ENCODE measurements at regions not wholly inside any gene's neighbourhood (a gene's known extent, or its start where the extent isn't known, plus 50 kb on each side); places are given as distances from the start of the nearest gene placed in this dataset.

DNA sequence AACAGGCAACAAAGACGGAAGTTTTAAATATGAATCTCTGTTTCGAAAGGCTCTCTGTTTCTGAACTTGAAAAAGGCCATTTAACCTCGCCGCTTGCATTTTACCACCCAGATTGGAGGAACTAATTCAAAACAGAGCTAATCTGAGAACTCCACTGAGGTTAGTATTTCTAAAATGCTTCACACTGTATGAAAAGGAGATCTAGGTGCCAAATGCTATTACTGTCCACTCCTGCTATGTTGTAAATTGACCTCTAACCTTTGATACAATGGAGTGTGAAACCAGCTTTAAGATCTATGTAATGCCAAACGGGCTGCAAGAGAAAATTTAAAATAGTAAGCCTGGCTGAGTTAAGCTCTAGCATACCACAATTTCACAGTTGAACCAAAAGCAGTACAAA is 364.5 kb downstream of the IRS1 start:
- no peak for DNase-seq (ENCODE audit: unreplicated experiment)
- Mint-ChIP-seq H3K9me3 (ENCODE audit: unreplicated experiment) (no peaks in the 10 kb centered on the region), H3K4me1 (ENCODE audit: insufficient read depth, unreplicated experiment) (peaks cover 12% of the 10 kb centered on the region), H3K36me3 (ENCODE audit: insufficient read depth, unreplicated experiment) (no peaks in the 10 kb centered on the region), H3K27me3 (ENCODE audit: insufficient read depth, unreplicated experiment) (no peaks in the 10 kb centered on the region), H3K4me3 (ENCODE audit: unreplicated experiment) (no peak overlapping the region), H3K27ac (ENCODE audit: low read depth, unreplicated experiment) (no peak overlapping the region)
- no TSS peak for BruUV-seq (replicated peaks)
- intact Hi-C loops (cut with micrococcal nuclease) = no loop called here
- POLR2A ChIA-PET = interaction anchor here (0.5 to 0.9 kb wide), 2 partner anchors 9 to 256 kb away, joined by 3 read pairs; no protein-coding TSS in a partner anchor
- CTCF ChIA-PET = interaction anchor here (0.7 kb wide), 1 partner anchor 66 kb away, joined by 3 read pairs; no protein-coding TSS in a partner anchor
- TF ChIP-seq, protein P1, sequence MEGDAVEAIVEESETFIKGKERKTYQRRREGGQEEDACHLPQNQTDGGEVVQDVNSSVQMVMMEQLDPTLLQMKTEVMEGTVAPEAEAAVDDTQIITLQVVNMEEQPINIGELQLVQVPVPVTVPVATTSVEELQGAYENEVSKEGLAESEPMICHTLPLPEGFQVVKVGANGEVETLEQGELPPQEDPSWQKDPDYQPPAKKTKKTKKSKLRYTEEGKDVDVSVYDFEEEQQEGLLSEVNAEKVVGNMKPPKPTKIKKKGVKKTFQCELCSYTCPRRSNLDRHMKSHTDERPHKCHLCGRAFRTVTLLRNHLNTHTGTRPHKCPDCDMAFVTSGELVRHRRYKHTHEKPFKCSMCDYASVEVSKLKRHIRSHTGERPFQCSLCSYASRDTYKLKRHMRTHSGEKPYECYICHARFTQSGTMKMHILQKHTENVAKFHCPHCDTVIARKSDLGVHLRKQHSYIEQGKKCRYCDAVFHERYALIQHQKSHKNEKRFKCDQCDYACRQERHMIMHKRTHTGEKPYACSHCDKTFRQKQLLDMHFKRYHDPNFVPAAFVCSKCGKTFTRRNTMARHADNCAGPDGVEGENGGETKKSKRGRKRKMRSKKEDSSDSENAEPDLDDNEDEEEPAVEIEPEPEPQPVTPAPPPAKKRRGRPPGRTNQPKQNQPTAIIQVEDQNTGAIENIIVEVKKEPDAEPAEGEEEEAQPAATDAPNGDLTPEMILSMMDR (IDR thresholded peaks at IDR 0.05; ENCODE audit: unreplicated experiment) = no peak

DNA sequence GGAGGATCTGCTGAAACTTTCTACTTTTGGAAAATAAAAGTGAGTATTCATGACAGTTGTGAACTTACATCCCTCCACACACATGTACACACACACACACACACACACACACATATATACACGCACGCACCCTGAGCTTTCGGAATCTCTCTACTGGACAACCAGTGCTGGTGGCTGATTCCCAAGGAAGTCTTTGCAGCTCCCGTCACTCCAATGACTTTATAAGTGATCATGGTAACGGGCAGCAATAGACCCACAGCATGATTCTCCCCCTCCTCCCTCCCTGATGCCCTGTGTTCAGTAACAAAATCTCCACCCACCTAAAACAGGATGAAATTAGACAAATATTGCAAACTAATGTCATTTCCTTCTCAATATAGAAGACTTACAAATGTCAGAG is 364.9 kb downstream of the IRS1 start:
- H3K9me3 Mint-ChIP-seq (ENCODE audit: unreplicated experiment) = no peaks in the 10 kb centered on the region
- H3K4me3 Mint-ChIP-seq (ENCODE audit: unreplicated experiment) = no peak overlapping the region
- no peaks in the 10 kb centered on the region for H3K36me3 Mint-ChIP-seq (ENCODE audit: insufficient read depth, unreplicated experiment)
- ChIA-PET POLR2A (interaction anchor here (0.9 to 1.0 kb wide), 2 partner anchors 10 to 13 kb away, joined by 3 read pairs; no protein-coding TSS in a partner anchor), CTCF (no interaction called here)
- H3K27ac Mint-ChIP-seq (ENCODE audit: low read depth, unreplicated experiment) = no peak overlapping the region
- intact Hi-C loops (cut with micrococcal nuclease) = no loop called here
- no TSS peak for BruUV-seq (replicated peaks)
- peaks cover 12% of the 10 kb centered on the region for H3K4me1 Mint-ChIP-seq (ENCODE audit: insufficient read depth, unreplicated experiment)
- no peaks in the 10 kb centered on the region for H3K27me3 Mint-ChIP-seq (ENCODE audit: insufficient read depth, unreplicated experiment)
- DNase-seq (ENCODE audit: unreplicated experiment) = no peak
- TF ChIP-seq, protein P1 (IDR thresholded peaks at IDR 0.05; ENCODE audit: unreplicated experiment) = no peak

DNA sequence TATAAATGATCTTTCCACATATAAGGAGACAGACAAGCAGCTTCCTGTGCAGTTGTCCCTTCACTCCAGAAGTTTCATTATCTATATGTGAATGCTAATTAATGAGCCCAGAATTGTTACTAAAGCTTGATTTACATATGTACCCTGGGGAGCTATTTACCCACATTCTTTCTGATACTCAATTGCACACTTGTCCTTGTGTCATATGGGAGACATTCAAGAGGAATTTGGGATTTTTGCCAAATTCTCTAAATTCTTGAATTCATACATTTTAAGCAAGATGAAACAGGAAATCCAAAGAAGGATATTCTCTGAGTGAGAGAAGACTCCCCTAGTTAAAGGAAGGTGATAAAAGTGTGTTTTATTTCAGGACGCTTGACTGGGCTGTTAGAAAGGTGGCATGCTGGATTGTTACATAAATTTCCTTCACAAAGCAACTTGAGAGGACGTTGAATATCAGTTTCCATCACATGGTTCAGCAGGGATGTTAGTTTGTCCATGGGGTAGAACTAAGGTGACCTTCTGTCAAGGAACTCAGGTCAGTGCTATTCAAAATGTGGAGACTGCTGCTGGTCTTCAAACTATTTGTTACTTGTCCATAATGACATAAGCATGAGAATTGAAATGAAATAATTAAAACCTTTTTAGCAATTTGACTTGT is 368.2 kb downstream of the IRS1 start:
- BruUV-seq (replicated peaks) = no TSS peak
- TF ChIP-seq, protein P1 (IDR thresholded peaks at IDR 0.05; ENCODE audit: unreplicated experiment) = no peak
- CTCF ChIA-PET = no interaction called here
- H3K4me3 Mint-ChIP-seq (ENCODE audit: unreplicated experiment) = no peak overlapping the region
- intact Hi-C loops (cut with micrococcal nuclease) = no loop called here
- POLR2A ChIA-PET = no interaction called here
- no peaks in the 10 kb centered on the region for H3K36me3 Mint-ChIP-seq (ENCODE audit: insufficient read depth, unreplicated experiment)
- no peak overlapping the region for H3K27ac Mint-ChIP-seq (ENCODE audit: low read depth, unreplicated experiment)
- H3K9me3 Mint-ChIP-seq (ENCODE audit: unreplicated experiment) = no peaks in the 10 kb centered on the region
- DNase-seq (ENCODE audit: unreplicated experiment) = no peak
- H3K27me3 Mint-ChIP-seq (ENCODE audit: insufficient read depth, unreplicated experiment) = no peaks in the 10 kb centered on the region
- peaks cover 19% of the 10 kb centered on the region for H3K4me1 Mint-ChIP-seq (ENCODE audit: insufficient read depth, unreplicated experiment)

DNA sequence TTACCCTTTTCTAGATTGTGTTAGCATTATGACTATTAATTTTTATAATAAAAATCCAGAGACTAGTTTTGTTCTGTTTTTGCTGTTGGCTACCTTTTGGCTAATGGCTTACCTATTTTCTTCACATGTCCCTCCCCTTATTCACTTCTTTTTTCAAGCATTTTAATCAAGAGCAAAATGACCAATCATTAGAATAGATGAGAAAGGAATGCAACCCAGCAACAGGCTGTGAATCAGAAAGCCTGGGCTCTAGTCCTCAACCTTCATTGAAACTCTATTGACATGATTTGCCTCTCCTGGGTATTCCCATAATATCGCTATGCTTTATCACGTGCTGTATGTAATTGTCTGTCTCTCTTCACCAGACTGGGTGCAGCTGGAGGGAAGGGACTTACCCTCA is 370.1 kb downstream of the IRS1 start:
- ChIA-PET CTCF (no interaction called here), POLR2A (no interaction called here)
- TF ChIP-seq, protein P1 (IDR thresholded peaks at IDR 0.05; ENCODE audit: unreplicated experiment) = no peak
- intact Hi-C loops (cut with micrococcal nuclease) = loop anchor here (5.0 to 10.0 kb wide), 3 partner anchors 245 to 535 kb away; no protein-coding TSS in a partner anchor
- Mint-ChIP-seq H3K27ac (ENCODE audit: low read depth, unreplicated experiment) (no peak overlapping the region), H3K4me3 (ENCODE audit: unreplicated experiment) (no peak overlapping the region), H3K4me1 (ENCODE audit: insufficient read depth, unreplicated experiment) (peaks cover 28% of the 10 kb centered on the region), H3K27me3 (ENCODE audit: insufficient read depth, unreplicated experiment) (no peaks in the 10 kb centered on the region), H3K36me3 (ENCODE audit: insufficient read depth, unreplicated experiment) (no peaks in the 10 kb centered on the region), H3K9me3 (ENCODE audit: unreplicated experiment) (no peaks in the 10 kb centered on the region)
- DNase-seq (ENCODE audit: unreplicated experiment) = no peak
- no TSS peak for BruUV-seq (replicated peaks)

Data from MCF 10A (cell line).